HL-60 (cell line): ENCODE measurements at regions not wholly inside any gene's neighbourhood (a gene's known extent, or its start where the extent isn't known, plus 50 kb on each side); places are given as distances from the start of the nearest gene placed in this dataset.

Source experiments
- CTCF ChIP-seq: IDR thresholded peaks from one replicate; pipeline ENCODE4 v1.5.1; 2011; ENCODE audit warnings: low read length, control low read depth, inconsistent platforms; ENCODE audit not compliant: insufficient read depth
- POLR2AphosphoS5 ChIP-seq: IDR thresholded peaks from 2 replicates; pipeline ENCODE4 v1.6.1; 2012; ENCODE audit warnings: low read depth
- REST ChIP-seq: IDR thresholded peaks from 2 replicates; pipeline ENCODE4 v1.6.1; 2012; ENCODE audit warnings: low read depth; ENCODE audit not compliant: insufficient replicate concordance

GRCh38 chr13:107208889-107209288, 641.0 kb upstream of the ARGLU1 start:
- TF ChIP-seq CTCF, result no peak
- TF ChIP-seq POLR2AphosphoS5, result no peak
- no peak for TF ChIP-seq REST
